ENCODE measurements at regions not wholly inside any gene's neighbourhood (a gene's known extent, or its start where the extent isn't known, plus 50 kb on each side); places are given as distances from the start of the nearest gene placed in this dataset.
"Not testable (repeated sequence)": the region's sequence is repeated elsewhere in the genome, so short reads cannot be mapped to it uniquely, and the experiment has no call there.

DNA sequence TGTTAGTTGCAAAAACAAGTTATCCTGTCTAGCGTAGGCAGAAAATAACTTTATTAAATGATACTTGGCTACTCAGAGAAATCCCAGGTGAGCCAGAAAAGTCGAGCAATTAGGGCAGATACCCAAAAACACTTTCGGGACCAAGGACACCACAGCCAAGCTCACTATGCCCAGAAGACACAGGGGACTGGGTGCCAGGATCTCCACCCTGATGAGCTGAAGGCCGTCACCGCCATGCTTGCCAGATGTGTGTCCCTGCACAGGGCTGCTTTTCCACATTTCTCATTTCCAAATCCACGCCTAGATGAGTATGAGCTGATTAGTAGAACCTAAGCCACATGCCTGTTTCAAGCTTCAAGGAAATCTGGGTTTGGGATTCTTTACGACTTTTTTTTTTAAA, 214.0 kb upstream of the SMLR1 start:
- H3K27ac ChIP-seq: no peak overlapping the region
- no peaks in the 10 kb centered on the region for H3K36me3 ChIP-seq
- H3K4me1 ChIP-seq: no peaks in the 10 kb centered on the region
- TF ChIP-seq, protein P1, sequence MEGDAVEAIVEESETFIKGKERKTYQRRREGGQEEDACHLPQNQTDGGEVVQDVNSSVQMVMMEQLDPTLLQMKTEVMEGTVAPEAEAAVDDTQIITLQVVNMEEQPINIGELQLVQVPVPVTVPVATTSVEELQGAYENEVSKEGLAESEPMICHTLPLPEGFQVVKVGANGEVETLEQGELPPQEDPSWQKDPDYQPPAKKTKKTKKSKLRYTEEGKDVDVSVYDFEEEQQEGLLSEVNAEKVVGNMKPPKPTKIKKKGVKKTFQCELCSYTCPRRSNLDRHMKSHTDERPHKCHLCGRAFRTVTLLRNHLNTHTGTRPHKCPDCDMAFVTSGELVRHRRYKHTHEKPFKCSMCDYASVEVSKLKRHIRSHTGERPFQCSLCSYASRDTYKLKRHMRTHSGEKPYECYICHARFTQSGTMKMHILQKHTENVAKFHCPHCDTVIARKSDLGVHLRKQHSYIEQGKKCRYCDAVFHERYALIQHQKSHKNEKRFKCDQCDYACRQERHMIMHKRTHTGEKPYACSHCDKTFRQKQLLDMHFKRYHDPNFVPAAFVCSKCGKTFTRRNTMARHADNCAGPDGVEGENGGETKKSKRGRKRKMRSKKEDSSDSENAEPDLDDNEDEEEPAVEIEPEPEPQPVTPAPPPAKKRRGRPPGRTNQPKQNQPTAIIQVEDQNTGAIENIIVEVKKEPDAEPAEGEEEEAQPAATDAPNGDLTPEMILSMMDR (IDR thresholded peaks at IDR 0.05): no peak
- TF ChIP-seq EP300 (IDR thresholded peaks at IDR 0.05) (no peak), POLR2A (IDR thresholded peaks at IDR 0.05) (no peak), POLR2AphosphoS5 (IDR thresholded peaks at IDR 0.05) (no peak)
- no peaks in the 10 kb centered on the region for H3K27me3 ChIP-seq
- no peak for DNase-seq (ENCODE audit: low spot score in 2 of 2)
- H3K9me3 ChIP-seq: no peaks in the 10 kb centered on the region
- no peak overlapping the region for H3K4me3 ChIP-seq
- WGBS: 75% methylated on average over 7 of the region's 7 CpGs

DNA sequence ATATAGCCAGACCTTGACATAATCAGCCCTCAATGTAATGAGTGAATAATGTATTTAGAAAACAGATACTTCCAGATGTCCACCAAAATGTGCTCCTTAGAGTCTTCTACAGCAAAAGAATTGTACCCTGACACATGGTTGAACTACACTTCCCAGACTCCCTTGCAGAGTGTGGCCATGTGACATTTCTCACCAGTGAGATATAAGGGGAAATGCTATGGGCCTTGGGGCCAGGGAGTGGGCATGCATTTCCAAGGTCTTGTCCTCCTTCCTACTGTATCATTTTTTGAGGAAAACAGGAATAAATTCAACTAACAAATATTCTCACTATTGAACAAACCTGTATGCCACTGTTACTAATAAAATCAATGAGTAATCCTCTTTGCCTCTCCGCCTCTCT, 211.4 kb upstream of the SMLR1 start:
- Histone ChIP-seq H3K9me3 (no peaks in the 10 kb centered on the region), H3K27ac (no peak overlapping the region), H3K4me3 (no peak overlapping the region), H3K36me3 (no peaks in the 10 kb centered on the region), H3K4me1 (no peaks in the 10 kb centered on the region), H3K27me3 (no peaks in the 10 kb centered on the region)
- TF ChIP-seq, protein P1 (IDR thresholded peaks at IDR 0.05): no peak
- 100% methylated on average over 1 of the region's 1 CpG for WGBS
- DNase-seq (ENCODE audit: low spot score in 2 of 2): no peak

DNA sequence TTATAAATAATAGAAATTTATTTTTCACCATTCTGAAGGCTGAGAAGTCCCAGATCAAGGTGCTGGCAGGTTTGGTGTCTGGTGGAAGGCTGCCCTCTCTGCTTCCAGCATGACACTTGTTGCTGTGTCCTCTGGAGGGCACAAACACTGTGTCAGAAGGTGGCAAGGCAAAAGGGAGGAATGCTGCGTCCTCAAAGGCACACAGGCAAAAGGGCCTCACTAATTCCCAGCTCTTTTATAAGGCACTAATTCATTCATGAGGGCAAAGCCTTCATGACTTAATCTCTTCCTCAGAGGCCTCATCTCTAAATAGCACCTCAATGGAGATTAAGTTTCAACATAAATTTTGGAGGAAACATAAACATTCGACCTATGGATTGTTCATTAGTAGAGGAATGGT, 209.5 kb upstream of the SMLR1 start:
- H3K27ac ChIP-seq: no peak overlapping the region
- TF ChIP-seq POLR2A (IDR thresholded peaks at IDR 0.05) (no peak), EP300 (IDR thresholded peaks at IDR 0.05) (no peak), POLR2AphosphoS5 (IDR thresholded peaks at IDR 0.05) (no peak)
- TF ChIP-seq, protein P1 (IDR thresholded peaks at IDR 0.05): no peak
- 75% methylated on average over 2 of the region's 2 CpGs for WGBS

DNA sequence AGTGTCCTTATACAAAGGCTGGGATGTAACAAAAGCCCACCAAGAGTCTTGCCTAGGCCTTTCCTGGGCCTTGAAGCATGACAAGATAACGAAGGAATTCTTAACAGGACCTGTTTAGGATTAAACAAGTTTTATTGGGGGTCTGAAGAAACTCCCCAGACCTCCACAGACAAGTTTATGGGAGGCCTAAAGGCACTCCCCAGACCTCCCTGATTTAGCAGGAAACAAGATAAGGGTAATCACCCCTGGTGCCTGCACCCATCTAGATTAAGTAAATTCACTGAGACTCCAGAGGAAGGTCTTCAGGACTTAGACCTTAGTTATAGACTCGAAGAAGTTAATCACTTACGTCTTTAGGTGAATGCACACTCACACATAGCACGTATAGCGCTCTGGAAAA, 208.4 kb upstream of the SMLR1 start:
- H3K4me1 ChIP-seq; H3K27me3 ChIP-seq; H3K36me3 ChIP-seq; DNase-seq (ENCODE audit: low spot score in 2 of 2); H3K27ac ChIP-seq; H3K9me3 ChIP-seq; H3K4me3 ChIP-seq: not testable (repeated sequence)
- WGBS: 91% methylated on average over 5 of the region's 5 CpGs

More for the DNA sequence above, 209.5 kb upstream of the SMLR1 start:
- Histone ChIP-seq H3K36me3 (no peaks in the 10 kb centered on the region), H3K27me3 (no peaks in the 10 kb centered on the region), H3K4me1 (no peaks in the 10 kb centered on the region), H3K4me3 (no peak overlapping the region), H3K9me3 (no peaks in the 10 kb centered on the region)
- no peak for DNase-seq (ENCODE audit: low spot score in 2 of 2)

DNA sequence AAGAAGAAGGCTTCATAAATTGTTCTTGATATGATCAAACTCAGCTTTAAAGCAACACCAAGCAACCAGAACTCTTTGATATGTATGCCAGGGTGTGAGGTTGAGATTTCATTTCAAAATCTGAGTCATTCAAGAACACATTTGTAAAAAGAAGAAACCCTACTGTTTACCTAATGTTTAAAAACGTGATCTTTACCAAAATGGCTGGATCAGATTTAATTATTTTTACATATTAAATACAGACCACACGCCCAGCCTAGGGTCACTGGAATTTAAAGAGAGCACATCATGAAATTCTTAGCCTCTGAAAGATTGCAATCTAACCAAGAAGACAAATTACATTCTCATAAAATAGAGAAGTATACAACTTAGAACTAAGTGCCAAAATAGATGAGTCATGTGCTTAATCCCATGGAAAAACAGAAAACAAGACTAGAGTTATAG, 206.8 kb upstream of the SMLR1 start:
- WGBS: 30% methylated on average over 2 of the region's 2 CpGs
- DNase-seq (ENCODE audit: low spot score in 2 of 2): no peak
- Histone ChIP-seq H3K4me1 (no peaks in the 10 kb centered on the region), H3K27ac (no peak overlapping the region), H3K4me3 (no peak overlapping the region), H3K9me3 (no peaks in the 10 kb centered on the region), H3K36me3 (no peaks in the 10 kb centered on the region), H3K27me3 (no peaks in the 10 kb centered on the region)
- TF ChIP-seq POLR2A (IDR thresholded peaks at IDR 0.05) (no peak), EP300 (IDR thresholded peaks at IDR 0.05) (no peak), POLR2AphosphoS5 (IDR thresholded peaks at IDR 0.05) (no peak)
- TF ChIP-seq, protein P1 (IDR thresholded peaks at IDR 0.05): no peak

DNA sequence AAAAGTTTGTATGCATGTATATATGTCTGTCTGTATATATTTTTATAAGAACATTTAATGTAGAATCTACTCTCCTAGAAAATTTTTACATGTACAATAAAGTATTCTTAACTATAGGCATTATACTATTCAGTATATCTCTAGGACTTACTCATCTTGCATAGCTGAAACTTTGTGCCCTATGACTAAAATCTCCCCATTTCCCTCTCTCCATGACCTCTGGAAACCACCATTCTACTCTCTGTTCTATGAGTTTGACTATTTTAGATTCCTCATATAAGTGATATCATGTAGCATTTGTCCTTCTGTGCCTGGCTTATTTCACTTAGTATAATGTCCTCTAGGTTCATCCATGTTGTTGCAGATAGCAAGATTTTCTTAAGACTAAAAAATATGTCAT, 205.1 kb upstream of the SMLR1 start:
- Histone ChIP-seq H3K27me3 (no peaks in the 10 kb centered on the region), H3K36me3 (no peaks in the 10 kb centered on the region), H3K27ac (no peak overlapping the region), H3K9me3 (no peaks in the 10 kb centered on the region), H3K4me3 (no peak overlapping the region), H3K4me1 (no peaks in the 10 kb centered on the region)
- TF ChIP-seq EP300 (IDR thresholded peaks at IDR 0.05) (no peak), POLR2AphosphoS5 (IDR thresholded peaks at IDR 0.05) (no peak), POLR2A (IDR thresholded peaks at IDR 0.05) (no peak)
- TF ChIP-seq, protein P1 (IDR thresholded peaks at IDR 0.05): no peak
- no peak for DNase-seq (ENCODE audit: low spot score in 2 of 2)

Data from suprapubic skin (tissue), 4 donors.